ENCODE measurements at regions not wholly inside any gene's neighbourhood (a gene's known extent, or its start where the extent isn't known, plus 50 kb on each side); places are given as distances from the start of the nearest gene placed in this dataset.
A peak's percentile ranks its signal among the peaks of the same experiment; 100 is the strongest.

- no CpG with 5 or more reads among the region's 3 CpGs for WGBS (ENCODE audit: extremely low coverage, insufficient coverage, insufficient read length)
- Histone ChIP-seq H3K23ac (ENCODE audit: low read length) (no peak overlapping the region), H2AFZ (ENCODE audit: insufficient read depth, low read length, poor library complexity) (no peak overlapping the region), H3K4me3 (ENCODE audit: low read depth, low read length) (no peak overlapping the region), H3K4ac (ENCODE audit: low read depth, low read length) (no peak overlapping the region), H2AK5ac (ENCODE audit: low read length) (no peak overlapping the region), H3K4me2 (ENCODE audit: low read length) (no peak overlapping the region), H4K8ac (ENCODE audit: low read depth, low read length) (no peak overlapping the region), H3K14ac (ENCODE audit: low read length) (no peak overlapping the region), H2BK5ac (ENCODE audit: low read depth, low read length, poor library complexity) (no peak overlapping the region), H3K79me1 (ENCODE audit: low read length) (no peaks in the 10 kb centered on the region), H3K4me1 (ENCODE audit: control insufficient read depth in 1 of 2, insufficient read depth in 2 of 2, low read length in 2 of 2) (peaks cover 3 to 7% of the 10 kb centered on the region in 2 experiments), H3K79me2 (ENCODE audit: control insufficient read depth, insufficient read depth, low read length, poor library complexity) (no peaks in the 10 kb centered on the region), H3K27ac (ENCODE audit: low read depth, low read length) (no peak overlapping the region), H4K12ac (ENCODE audit: low read depth, low read length) (no peak overlapping the region), H2BK120ac (ENCODE audit: insufficient read depth, low read length, poor library complexity) (no peak overlapping the region), H4K91ac (ENCODE audit: low read depth, low read length) (no peak overlapping the region), H3K9ac (ENCODE audit: low read length) (no peak overlapping the region), H2BK12ac (ENCODE audit: low read length) (no peak overlapping the region), H3K36me3 (ENCODE audit: control insufficient read depth in 1 of 2, insufficient read depth in 2 of 2, low read length in 2 of 2) (no peaks in the 10 kb centered on the region), H3K27me3 (ENCODE audit: insufficient read depth, low read length) (no peaks in the 10 kb centered on the region), H3K9me3 (ENCODE audit: insufficient read depth, low read depth, low read length) (no peaks in the 10 kb centered on the region), H3K18ac (ENCODE audit: low read length) (no peak overlapping the region)
- no peak for DNase-seq
Measured at GRCh38 chr5:14930486-14930885, 58.9 kb upstream of the ANKH start.

DNA sequence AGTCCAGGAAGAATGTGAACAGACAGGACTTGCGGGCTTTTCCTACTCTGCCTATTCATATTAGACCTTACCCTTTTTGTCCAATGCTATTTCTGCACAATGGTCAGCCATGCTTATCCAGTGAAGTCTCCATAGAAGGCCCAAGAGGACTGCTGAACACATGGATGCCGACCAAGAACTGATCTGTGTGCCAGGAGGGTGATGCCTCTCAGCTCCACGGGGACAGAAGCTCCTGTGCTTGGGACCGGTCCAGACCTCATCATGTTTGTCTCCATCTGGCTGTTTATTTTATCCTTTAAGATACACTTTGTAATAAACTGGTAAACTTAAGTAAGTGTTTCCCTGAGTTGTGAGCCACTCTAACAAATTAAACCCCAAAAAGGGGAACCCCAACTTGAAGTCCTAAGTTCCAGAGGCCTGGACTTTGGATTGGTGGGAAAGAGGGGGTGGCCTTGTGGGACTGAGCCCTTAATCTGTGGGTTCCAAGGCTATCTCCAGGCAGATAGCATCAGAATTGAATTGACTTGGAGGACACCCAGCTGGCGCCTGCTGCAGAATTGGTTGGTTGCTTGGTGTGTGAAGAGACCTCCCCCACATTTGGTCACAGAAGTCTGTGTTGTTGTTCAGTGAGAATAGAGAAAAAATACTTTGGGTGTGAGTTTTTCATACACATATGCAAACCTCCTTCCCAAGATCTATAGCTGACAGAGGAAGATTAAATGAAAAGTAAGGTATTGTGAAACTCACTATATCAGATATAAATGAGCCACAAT is 57.9 kb upstream of the ANKH start:
- Histone ChIP-seq H2BK5ac (ENCODE audit: low read depth, low read length, poor library complexity) (no peak overlapping the region), H3K4me2 (ENCODE audit: low read length) (no peak overlapping the region), H3K36me3 (ENCODE audit: control insufficient read depth in 1 of 2, insufficient read depth in 2 of 2, low read length in 2 of 2) (no peaks in the 10 kb centered on the region), H2BK120ac (ENCODE audit: insufficient read depth, low read length, poor library complexity) (no peak overlapping the region), H2AFZ (ENCODE audit: insufficient read depth, low read length, poor library complexity) (no peak overlapping the region), H3K9ac (ENCODE audit: low read length) (no peak overlapping the region), H3K14ac (ENCODE audit: low read length) (no peak overlapping the region), H3K9me3 (ENCODE audit: insufficient read depth, low read depth, low read length) (no peaks in the 10 kb centered on the region), H3K79me2 (ENCODE audit: control insufficient read depth, insufficient read depth, low read length, poor library complexity) (no peaks in the 10 kb centered on the region), H2BK12ac (ENCODE audit: low read length) (no peak overlapping the region), H3K4me3 (ENCODE audit: low read depth, low read length) (no peak overlapping the region), H4K8ac (ENCODE audit: low read depth, low read length) (no peak overlapping the region), H3K4ac (ENCODE audit: low read depth, low read length) (no peak overlapping the region), H4K12ac (ENCODE audit: low read depth, low read length) (no peak overlapping the region), H3K4me1 (ENCODE audit: control insufficient read depth in 1 of 2, insufficient read depth in 2 of 2, low read length in 2 of 2) (peaks cover 3 to 7% of the 10 kb centered on the region in 2 experiments), H3K27me3 (ENCODE audit: insufficient read depth, low read length) (no peaks in the 10 kb centered on the region), H3K79me1 (ENCODE audit: low read length) (no peaks in the 10 kb centered on the region), H3K27ac (ENCODE audit: low read depth, low read length) (no peak overlapping the region), H4K91ac (ENCODE audit: low read depth, low read length) (no peak overlapping the region), H3K23ac (ENCODE audit: low read length) (no peak overlapping the region), H2AK5ac (ENCODE audit: low read length) (no peak overlapping the region), H3K18ac (ENCODE audit: low read length) (no peak overlapping the region)
- peak in 1 of 2 donors; percentile 63 for DNase-seq
- no CpG with 5 or more reads among the region's 5 CpGs for WGBS (ENCODE audit: extremely low coverage, insufficient coverage, insufficient read length)

DNA sequence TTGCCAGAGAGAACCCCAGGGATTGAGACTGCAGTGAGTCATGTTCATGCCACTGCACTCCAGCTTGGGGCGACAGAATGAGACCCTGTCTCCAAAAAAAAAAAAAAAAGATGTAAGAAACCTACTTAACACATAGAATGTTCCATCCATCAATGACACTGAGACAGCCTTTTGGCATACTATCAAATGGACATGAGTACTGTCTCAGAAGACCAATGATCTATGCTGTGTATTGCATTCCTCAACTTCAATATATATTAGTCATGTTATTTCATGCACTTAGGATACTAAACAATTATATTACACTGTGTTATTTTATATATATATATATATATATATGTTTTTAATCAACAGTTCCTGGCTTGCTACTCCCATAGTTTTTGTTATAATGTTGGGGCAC is 57.1 kb upstream of the ANKH start:
- Histone ChIP-seq H2BK5ac (ENCODE audit: low read depth, low read length, poor library complexity) (no peak overlapping the region), H3K9me3 (ENCODE audit: insufficient read depth, low read depth, low read length) (no peaks in the 10 kb centered on the region), H3K14ac (ENCODE audit: low read length) (no peak overlapping the region), H2AFZ (ENCODE audit: insufficient read depth, low read length, poor library complexity) (no peak overlapping the region), H3K9ac (ENCODE audit: low read length) (no peak overlapping the region), H2BK12ac (ENCODE audit: low read length) (no peak overlapping the region), H4K12ac (ENCODE audit: low read depth, low read length) (no peak overlapping the region), H4K91ac (ENCODE audit: low read depth, low read length) (no peak overlapping the region), H4K8ac (ENCODE audit: low read depth, low read length) (no peak overlapping the region), H3K27me3 (ENCODE audit: insufficient read depth, low read length) (no peaks in the 10 kb centered on the region), H3K4ac (ENCODE audit: low read depth, low read length) (no peak overlapping the region), H3K23ac (ENCODE audit: low read length) (no peak overlapping the region), H3K18ac (ENCODE audit: low read length) (no peak overlapping the region), H2BK120ac (ENCODE audit: insufficient read depth, low read length, poor library complexity) (no peak overlapping the region), H3K79me2 (ENCODE audit: control insufficient read depth, insufficient read depth, low read length, poor library complexity) (no peaks in the 10 kb centered on the region), H3K36me3 (ENCODE audit: control insufficient read depth in 1 of 2, insufficient read depth in 2 of 2, low read length in 2 of 2) (no peaks in the 10 kb centered on the region), H3K4me2 (ENCODE audit: low read length) (no peak overlapping the region), H2AK5ac (ENCODE audit: low read length) (no peak overlapping the region), H3K4me1 (ENCODE audit: control insufficient read depth in 1 of 2, insufficient read depth in 2 of 2, low read length in 2 of 2) (peaks cover 3 to 7% of the 10 kb centered on the region in 2 experiments), H3K4me3 (ENCODE audit: low read depth, low read length) (no peak overlapping the region), H3K79me1 (ENCODE audit: low read length) (no peaks in the 10 kb centered on the region), H3K27ac (ENCODE audit: low read depth, low read length) (no peak overlapping the region)
- WGBS (ENCODE audit: extremely low coverage, insufficient coverage, insufficient read length) = no CpG with 5 or more reads among the region's 1 CpG
- DNase-seq = no peak

DNA sequence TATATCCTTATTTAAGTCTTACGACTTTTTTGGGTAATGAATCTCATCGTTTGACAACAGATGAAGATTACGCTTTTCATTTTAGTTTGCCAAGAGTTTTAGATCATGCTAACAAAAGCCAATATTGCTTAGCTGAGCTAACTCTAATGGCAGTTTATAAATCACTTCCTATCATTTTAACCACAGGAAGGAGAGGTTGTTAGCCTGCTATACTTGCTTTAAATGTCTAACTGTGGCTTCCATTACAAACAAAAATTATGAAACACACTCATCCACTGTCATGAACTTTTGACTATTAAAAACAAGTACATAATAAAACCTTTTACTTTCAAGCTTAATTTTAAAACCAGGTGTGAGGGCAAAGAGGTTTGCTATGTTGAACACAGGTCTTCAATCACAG is 53.7 kb upstream of the ANKH start:
- Histone ChIP-seq H4K8ac (ENCODE audit: low read depth, low read length) (no peak overlapping the region), H2BK12ac (ENCODE audit: low read length) (no peak overlapping the region), H2AFZ (ENCODE audit: insufficient read depth, low read length, poor library complexity) (no peak overlapping the region), H4K91ac (ENCODE audit: low read depth, low read length) (no peak overlapping the region), H3K4me3 (ENCODE audit: low read depth, low read length) (no peak overlapping the region), H3K9ac (ENCODE audit: low read length) (no peak overlapping the region), H3K4me1 (ENCODE audit: control insufficient read depth in 1 of 2, insufficient read depth in 2 of 2, low read length in 2 of 2) (peaks cover 3 to 7% of the 10 kb centered on the region in 2 experiments), H3K27ac (ENCODE audit: low read depth, low read length) (no peak overlapping the region), H3K23ac (ENCODE audit: low read length) (no peak overlapping the region), H4K12ac (ENCODE audit: low read depth, low read length) (no peak overlapping the region), H3K27me3 (ENCODE audit: insufficient read depth, low read length) (no peaks in the 10 kb centered on the region), H3K9me3 (ENCODE audit: insufficient read depth, low read depth, low read length) (no peaks in the 10 kb centered on the region), H3K4me2 (ENCODE audit: low read length) (no peak overlapping the region), H2BK120ac (ENCODE audit: insufficient read depth, low read length, poor library complexity) (no peak overlapping the region), H3K36me3 (ENCODE audit: control insufficient read depth in 1 of 2, insufficient read depth in 2 of 2, low read length in 2 of 2) (no peaks in the 10 kb centered on the region), H2BK5ac (ENCODE audit: low read depth, low read length, poor library complexity) (no peak overlapping the region), H3K14ac (ENCODE audit: low read length) (no peak overlapping the region), H3K79me2 (ENCODE audit: control insufficient read depth, insufficient read depth, low read length, poor library complexity) (no peaks in the 10 kb centered on the region), H3K18ac (ENCODE audit: low read length) (no peak overlapping the region), H3K4ac (ENCODE audit: low read depth, low read length) (no peak overlapping the region), H3K79me1 (ENCODE audit: low read length) (no peaks in the 10 kb centered on the region), H2AK5ac (ENCODE audit: low read length) (no peak overlapping the region)
- WGBS (ENCODE audit: extremely low coverage, insufficient coverage, insufficient read length) = no CpG with 5 or more reads among the region's 3 CpGs
- no peak for DNase-seq
